Activated naive CD4-positive, alpha-beta T cell treated with anti-CD3 and anti-CD28 coated beads, Interleukin-2, amount 50 U/mL, for 16 hours (primary cell): ENCODE measurements at regions not wholly inside any gene's neighbourhood (a gene's known extent, or its start where the extent isn't known, plus 50 kb on each side); places are given as distances from the start of the nearest gene placed in this dataset.

Source experiments
- DNase-seq: peaks from one replicate; pipeline ENCODE4 v3.0.0-alpha.2; 2020

- DNase-seq = no peak
Measured at GRCh38 chr4:177574446-177574845, 132.2 kb upstream of the AGA start.

GRCh38 chr4:177579649-177580048, 137.4 kb upstream of the AGA start:
- no peak for DNase-seq

- DNase-seq = no peak
Measured at GRCh38 chr4:177582992-177583391, 140.8 kb upstream of the AGA start.

GRCh38 chr4:177587989-177588388, 145.8 kb upstream of the AGA start:
- DNase-seq = no peak

DNA sequence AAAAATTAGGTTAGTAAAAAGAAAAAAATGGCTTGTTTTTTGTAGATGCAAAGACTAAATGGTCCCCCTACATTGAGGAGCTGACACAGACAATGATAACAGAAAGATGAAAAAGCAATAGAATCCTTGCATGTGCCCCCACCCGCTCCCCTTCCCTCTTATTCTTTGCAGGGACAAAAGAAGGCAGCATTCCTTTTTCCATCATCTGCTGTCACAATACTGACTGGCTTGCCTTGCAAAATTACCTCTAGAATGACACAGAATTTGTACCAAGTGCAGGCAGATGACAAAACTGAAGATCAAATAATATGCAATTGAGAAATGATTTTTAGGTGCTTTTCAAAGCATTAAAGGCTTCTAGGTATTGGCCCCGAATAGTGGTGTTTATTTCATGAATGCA, 153.1 kb upstream of the AGA start:
- DNase-seq = no peak

DNA sequence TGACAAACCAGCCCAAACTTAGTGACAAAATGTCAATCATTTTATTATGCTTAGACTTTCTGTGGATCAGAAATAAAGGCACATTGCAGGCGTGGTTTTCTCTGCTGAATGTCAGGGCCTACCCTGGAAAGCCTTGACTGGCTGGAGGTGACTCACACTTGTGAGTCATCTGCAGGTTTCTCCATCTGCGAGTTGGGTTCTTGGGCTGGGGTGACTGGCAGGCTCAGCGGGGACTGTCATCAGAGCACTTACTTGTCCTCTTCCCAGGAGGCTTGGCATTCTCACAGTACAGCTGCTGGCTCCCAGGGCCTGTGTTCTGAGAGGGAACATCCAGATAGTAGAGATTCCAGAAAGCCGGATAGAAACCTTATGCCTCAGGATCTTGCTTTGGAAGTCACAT, 153.8 kb upstream of the AGA start:
- DNase-seq = peak; percentile 21

DNA sequence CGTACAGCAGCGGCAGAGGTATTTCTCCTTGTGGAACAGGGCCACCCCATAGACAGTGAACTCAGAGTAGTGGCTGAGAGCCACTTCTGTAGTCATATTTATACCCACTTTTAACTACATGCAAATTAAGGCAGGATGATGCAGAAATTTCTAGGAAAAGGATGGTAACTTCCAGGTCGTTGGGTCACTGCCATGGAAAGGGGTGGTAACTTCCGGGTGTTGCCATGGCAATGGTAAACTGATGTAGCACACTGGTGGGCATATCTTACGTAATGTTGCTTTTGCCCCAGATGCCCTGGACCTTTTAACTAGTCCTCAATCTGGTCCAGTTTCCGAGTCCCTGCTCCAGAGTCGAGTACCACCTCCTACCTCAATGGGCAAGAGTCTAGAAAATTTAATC, 154.8 kb upstream of the AGA start:
- no peak for DNase-seq

- DNase-seq = no peak
Measured at GRCh38 chr4:177605252-177605651, 163.0 kb upstream of the AGA start.

DNA sequence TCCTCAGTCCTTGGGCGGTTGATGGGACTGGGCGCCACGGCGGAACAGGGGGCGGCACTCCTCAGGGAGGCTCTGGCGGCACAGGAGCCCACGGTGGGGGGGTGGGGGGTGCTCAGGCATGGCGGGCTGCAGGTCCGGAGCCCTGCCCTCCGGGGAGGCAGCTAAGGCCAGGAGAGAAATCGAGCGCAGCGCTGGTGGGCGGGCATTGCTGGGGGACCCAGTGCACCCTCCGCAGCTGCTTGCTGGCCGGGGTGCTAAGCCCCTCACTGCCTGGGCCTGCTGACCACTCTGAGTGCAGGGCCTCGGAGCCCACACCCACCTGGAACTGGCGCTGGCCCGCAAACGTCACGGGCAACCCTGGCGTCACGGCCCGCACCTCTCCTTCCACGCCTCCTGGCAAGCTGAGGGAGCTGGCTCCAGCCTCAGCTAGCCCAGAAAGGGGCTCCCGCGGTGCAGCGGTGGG, 164.9 kb upstream of the AGA start:
- DNase-seq = no peak

GRCh38 chr4:177611974-177612664, 169.9 kb upstream of the AGA start:
- no peak for DNase-seq

- DNase-seq = no peak
Measured at GRCh38 chr4:177612684-177613083, 170.4 kb upstream of the AGA start.

DNA sequence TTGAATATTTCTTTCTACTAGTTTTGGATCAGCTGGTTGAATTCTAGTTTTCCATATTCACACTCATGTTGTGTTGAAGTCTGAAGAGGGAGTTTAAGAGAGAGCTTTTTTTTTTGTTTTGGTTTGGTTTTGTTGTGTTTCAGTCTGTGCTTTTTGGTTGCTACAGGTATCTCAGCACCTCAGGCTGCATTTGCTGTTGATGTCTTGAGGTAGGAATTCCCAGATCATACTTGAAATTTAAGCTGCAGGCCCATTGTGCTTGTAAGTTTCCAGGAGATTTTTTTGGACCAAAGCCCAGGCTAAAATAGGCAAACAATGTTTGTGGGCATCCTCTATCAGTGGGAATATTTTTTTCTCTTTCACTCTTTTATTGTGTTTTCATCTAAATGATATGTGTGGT, 190.2 kb upstream of the AGA start:
- no peak for DNase-seq

DNA sequence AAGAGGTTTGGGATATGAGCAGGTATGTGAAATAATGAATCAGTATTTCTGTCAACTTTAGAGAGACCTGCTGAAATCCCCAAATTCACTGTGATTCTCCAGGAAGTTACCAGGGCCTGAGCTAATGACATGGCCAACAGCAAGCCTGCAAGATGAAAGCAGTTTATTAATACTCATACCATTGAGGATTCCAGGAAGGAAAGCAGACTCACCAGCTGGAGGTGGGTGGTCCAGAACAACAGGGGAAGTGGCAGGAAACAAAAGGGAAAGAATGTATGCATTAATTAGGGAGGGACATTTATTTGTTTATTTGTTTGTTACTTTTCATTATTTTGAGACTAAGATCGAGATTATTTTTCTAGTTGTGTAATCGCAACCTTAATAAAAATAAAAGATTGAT, 196.6 kb upstream of the AGA start:
- DNase-seq = no peak

GRCh38 chr4:177640864-177641263, 198.6 kb upstream of the AGA start:
- DNase-seq = no peak

DNA sequence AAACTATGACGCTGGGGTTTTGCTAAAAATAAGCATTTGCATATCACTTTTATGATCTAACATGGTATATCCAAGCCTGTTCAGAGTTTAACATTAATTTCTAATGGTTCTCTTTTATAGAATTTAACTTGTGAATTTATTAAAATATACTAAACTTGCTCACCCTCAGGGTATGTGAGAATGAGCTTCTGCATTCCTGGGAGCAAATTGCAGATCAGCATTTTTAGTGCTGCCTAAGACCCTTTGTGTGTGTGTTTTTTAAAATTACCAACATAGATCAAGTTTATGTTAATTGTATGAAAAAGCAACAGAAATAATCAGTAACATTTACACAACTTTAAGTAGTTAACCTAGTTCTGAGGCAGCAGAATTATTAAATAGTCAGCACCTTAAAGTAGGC, 218.0 kb upstream of the AGA start:
- DNase-seq = no peak

- no peak for DNase-seq
Measured at GRCh38 chr4:177667687-177668086, 225.4 kb upstream of the AGA start.

- no peak for DNase-seq
Measured at GRCh38 chr4:177671387-177671786, 229.2 kb upstream of the AGA start.

GRCh38 chr4:177671845-177672244, 229.6 kb upstream of the AGA start:
- no peak for DNase-seq

DNA sequence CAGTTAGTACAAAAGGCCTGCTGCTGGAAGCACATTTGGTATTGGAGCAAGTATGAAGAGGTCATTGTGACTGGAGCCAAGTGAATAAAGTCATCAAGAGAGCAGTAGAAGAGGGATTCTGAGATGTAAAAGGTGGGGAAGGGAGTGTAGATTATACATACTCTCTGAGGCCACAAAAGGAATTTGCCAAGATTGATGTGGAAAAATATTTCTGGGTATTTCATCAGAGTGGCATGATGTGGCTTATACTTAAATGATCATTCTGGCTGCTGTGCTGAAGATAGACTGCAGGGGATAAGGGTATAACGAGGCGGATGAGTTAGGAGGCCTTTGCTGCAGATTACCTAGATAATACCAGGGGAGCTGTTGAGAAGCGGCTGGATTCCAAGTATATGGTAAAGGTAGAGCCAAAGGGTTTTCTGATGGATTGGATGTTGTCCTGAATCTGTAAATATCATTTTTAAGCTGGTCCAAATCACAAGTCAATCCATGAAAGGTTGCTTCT, 231.8 kb upstream of the AGA start:
- no peak for DNase-seq

GRCh38 chr4:177680308-177680707, 238.1 kb upstream of the AGA start:
- no peak for DNase-seq

DNA sequence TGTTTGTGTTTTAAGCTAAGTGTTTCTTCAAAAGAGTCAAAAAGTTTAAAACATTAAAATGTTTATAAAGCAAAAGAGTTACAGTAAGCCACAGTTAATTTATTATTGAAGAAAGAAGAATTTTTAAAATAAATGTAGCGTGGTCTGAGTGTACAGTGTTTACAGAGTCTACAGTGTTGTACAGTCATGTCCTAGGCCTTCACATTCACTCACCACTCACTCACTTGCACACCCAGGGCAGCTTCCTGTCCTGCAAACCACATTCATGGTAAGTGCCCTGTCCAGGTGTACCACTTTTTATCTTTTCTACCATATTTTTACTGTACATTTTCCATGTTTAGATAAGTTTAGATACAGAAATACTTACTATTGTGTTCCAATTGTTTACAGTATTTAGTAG, 239.7 kb upstream of the AGA start:
- DNase-seq = no peak

- DNase-seq = no peak
Measured at GRCh38 chr4:177687117-177687516, 244.9 kb upstream of the AGA start.

DNA sequence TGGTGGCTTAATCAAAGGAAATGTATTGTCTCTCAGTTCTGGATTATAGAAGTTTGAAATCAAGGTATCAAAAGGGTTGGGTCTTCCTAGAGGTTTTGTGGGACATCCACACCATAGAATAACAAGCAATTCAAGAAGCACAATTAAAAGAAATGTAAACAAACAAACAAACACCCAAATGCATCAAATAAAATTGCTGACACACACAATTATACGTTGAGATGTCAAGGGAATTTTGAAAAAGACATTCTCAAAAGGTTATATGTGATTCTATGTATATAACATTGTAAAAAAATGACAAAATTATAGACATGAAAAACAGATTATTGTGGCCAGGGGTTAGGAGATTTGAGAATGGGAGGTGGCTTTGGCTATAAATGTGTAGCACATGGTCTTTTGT, 250.7 kb upstream of the AGA start:
- DNase-seq = no peak

DNA sequence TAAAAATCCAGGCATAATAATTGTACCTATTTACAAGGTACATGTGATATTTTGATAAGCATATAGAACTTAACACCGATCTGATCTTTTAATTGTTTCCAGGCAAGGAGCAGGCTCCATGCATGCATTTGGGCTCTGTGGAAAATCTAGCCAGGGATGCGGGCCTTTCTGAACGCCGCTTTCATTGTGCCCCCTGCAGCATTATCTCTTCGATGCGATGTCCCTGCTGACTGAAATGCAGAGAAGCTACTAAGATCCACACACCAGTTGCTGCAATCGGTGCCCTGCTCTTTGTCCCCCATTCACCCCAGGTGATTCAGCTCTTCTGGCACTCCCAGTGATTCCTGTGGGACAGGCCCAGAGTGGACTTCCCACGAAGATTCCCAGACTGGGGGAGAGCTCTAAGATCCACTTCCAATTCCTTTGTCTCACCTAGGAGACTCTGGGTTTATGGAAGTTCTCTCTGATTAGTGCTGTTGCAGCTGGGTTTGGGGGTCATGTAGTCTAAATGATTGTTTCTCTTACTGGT, 254.3 kb upstream of the AGA start:
- no peak for DNase-seq
